Esophagus squamous epithelium (tissue), 4 donors: ENCODE measurements at regions not wholly inside any gene's neighbourhood (a gene's known extent, or its start where the extent isn't known, plus 50 kb on each side); places are given as distances from the start of the nearest gene placed in this dataset.
"Not testable (repeated sequence)": the region's sequence is repeated elsewhere in the genome, so short reads cannot be mapped to it uniquely, and the experiment has no call there.

Source experiments
- POLR2A ChIP-seq, 4 donors: fragments of 450-650 bp; IDR thresholded peaks; one replicate each; pipeline ENCODE4 v1.6.1; 2017; ENCODE audit warnings: antibody characterized with exemption in 4 of 4, mild to moderate bottlenecking in 4 of 4, moderate library complexity in 3 of 4
- TF ChIP-seq, protein P1 (sequence below), 6 experiments: fragments of 450-650 bp in 4 of 6; fragments of 200-600 bp in 2 of 6; sonication (generic) in 2 of 6; IDR thresholded peaks; one replicate each; pipeline ENCODE4 v1.5.1; 2016 to 2019; ENCODE audit warnings: antibody characterized with exemption in 6 of 6, mild to moderate bottlenecking in 4 of 6, moderate library complexity in 4 of 6

DNA sequence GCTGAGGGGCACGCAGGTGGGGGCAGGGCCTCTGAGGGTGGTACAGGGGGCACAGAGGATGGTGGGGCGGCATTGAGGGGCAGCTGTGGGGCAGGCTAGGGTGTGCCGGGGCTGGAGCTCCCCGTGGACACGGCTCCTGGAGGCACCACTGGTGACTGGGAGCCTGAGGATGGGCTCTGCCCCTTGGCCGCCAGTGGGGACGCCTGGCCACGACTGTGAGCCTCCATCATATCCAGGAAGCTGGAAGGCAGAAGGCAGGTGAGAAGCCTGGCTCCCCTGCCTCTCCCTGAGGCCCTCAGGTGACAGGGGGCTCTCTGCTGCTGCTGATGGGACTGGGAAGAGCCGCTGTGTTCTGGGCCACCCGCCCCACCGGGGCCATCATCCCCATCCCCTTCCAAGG lies 308.4 kb downstream of the CCDC74A start:
- not testable (repeated sequence) for TF ChIP-seq POLR2A (IDR thresholded peaks at IDR 0.05)
- TF ChIP-seq, protein P1, sequence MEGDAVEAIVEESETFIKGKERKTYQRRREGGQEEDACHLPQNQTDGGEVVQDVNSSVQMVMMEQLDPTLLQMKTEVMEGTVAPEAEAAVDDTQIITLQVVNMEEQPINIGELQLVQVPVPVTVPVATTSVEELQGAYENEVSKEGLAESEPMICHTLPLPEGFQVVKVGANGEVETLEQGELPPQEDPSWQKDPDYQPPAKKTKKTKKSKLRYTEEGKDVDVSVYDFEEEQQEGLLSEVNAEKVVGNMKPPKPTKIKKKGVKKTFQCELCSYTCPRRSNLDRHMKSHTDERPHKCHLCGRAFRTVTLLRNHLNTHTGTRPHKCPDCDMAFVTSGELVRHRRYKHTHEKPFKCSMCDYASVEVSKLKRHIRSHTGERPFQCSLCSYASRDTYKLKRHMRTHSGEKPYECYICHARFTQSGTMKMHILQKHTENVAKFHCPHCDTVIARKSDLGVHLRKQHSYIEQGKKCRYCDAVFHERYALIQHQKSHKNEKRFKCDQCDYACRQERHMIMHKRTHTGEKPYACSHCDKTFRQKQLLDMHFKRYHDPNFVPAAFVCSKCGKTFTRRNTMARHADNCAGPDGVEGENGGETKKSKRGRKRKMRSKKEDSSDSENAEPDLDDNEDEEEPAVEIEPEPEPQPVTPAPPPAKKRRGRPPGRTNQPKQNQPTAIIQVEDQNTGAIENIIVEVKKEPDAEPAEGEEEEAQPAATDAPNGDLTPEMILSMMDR (IDR thresholded peaks at IDR 0.05), result not testable (repeated sequence)
